HCT116 (cell line): ENCODE measurements at regions not wholly inside any gene's neighbourhood (a gene's known extent, or its start where the extent isn't known, plus 50 kb on each side); places are given as distances from the start of the nearest gene placed in this dataset.

ENCODE experiments used
- ATAC-seq: fragments of 200-7000 bp; cut with Tn5 transposase; 2 replicates; pipeline ENCODE4 v1.9.1; 2020; ENCODE audit warnings: mild to moderate bottlenecking, moderate library complexity
- BruUV-seq: library from RNA; stranded (reverse); fragments of 400-500 nt; replicated peaks from 2 replicates; lab custom pipeline; 2021; lab: Mats Ljungman, UMichigan
- CTCF ChIA-PET: fragments of 300-600 bp; sonication (Branson Sonifier 250); formaldehyde crosslinking; loops from one replicate; lab custom pipeline; 2021; ENCODE audit warnings: antibody characterized with exemption; lab: Charles Lee
- POLR2A ChIA-PET: fragments of 300-600, 350-600 bp; sonication (Branson Sonifier 250); formaldehyde crosslinking; loops from one replicate; lab custom pipeline; 2021; ENCODE audit warnings: antibody characterized with exemption; lab: Charles Lee
- RAD21 ChIA-PET, 2 experiments: fragments of 300-600 bp; sonication (Branson Sonifier 250); formaldehyde crosslinking; loops; one replicate each; lab custom pipeline; 2023; ENCODE audit warnings: low total read pairs in 2 of 2; ENCODE audit not compliant: uncharacterized antibody in 2 of 2, unreplicated experiment in 2 of 2, low non-redundant PET in 1 of 2; lab: Charles Lee
- DNase-seq: peaks from one replicate; pipeline ENCODE4 v3.0.0-alpha.2; 2010; ENCODE audit warnings: low read depth, low spot score
- H2AFZ ChIP-seq: fragments of 200-600 bp; shearing (Covaris generic), sonication (generic); 2 replicates; pipeline ENCODE4 v1.6.1; 2017; ENCODE audit warnings: low read depth, mixed run types, mixed read lengths, antibody characterized with exemption, low read length; ENCODE audit not compliant: poor library complexity, severe bottlenecking
- H3K27ac ChIP-seq: 2 replicates; pipeline ENCODE4 v1.5.1; 2012; ENCODE audit warnings: low read depth, low read length
- H3K27me3 ChIP-seq: fragments of 200-600 bp; sonication (generic); 2 replicates; pipeline ENCODE4 v1.6.1; 2016; ENCODE audit warnings: mixed run types, low read length, mixed read lengths; ENCODE audit not compliant: insufficient read depth
- H3K36me3 ChIP-seq, 2 experiments: fragments of 200-500 bp in 1 of 2; fragments of 200-600 bp in 1 of 2; sonication (Bioruptor generic) in 1 of 2; sonication (generic) in 1 of 2; 2 replicates each; pipeline versions ENCODE4 v1.5.1 to v1.6.1; 2014 to 2016; ENCODE audit warnings: low read length in 2 of 2, inconsistent platforms in 1 of 2, mixed read lengths in 1 of 2, mixed run types in 1 of 2; ENCODE audit not compliant: insufficient read depth in 2 of 2, control insufficient read depth in 1 of 2
- H3K4me1 ChIP-seq, 2 experiments: fragments of 200-600 bp in 1 of 2; sonication (generic) in 1 of 2; 2 replicates each; pipeline versions ENCODE4 v1.5.1 to v1.6.1; 2012 to 2017; ENCODE audit warnings: low read length in 2 of 2, inconsistent platforms in 1 of 2, mild to moderate bottlenecking in 1 of 2, mixed read lengths in 1 of 2, mixed run types in 1 of 2, moderate library complexity in 1 of 2; ENCODE audit not compliant: insufficient read depth in 2 of 2, control insufficient read depth in 1 of 2
- H3K4me2 ChIP-seq: fragments of 200-600 bp; sonication (generic); 2 replicates; pipeline ENCODE4 v1.6.1; 2017; ENCODE audit warnings: mixed run types, low read length, mixed read lengths
- H3K4me3 ChIP-seq, 2 experiments: fragments of 200-600 bp in 1 of 2; sonication (generic) in 1 of 2; replicated peaks in 1 of 2; 2 replicates each; pipeline ENCODE4 v1.5.1; 2011 to 2016; ENCODE audit warnings: low read length in 2 of 2, control low read depth in 1 of 2, low read depth in 1 of 2, mild to moderate bottlenecking in 1 of 2, mixed read lengths in 1 of 2, mixed run types in 1 of 2
- H3K79me2 ChIP-seq: fragments of 200-600 bp; sonication (generic); 2 replicates; pipeline ENCODE4 v1.6.1; 2017; ENCODE audit warnings: mild to moderate bottlenecking, mixed run types, low read length, moderate library complexity, mixed read lengths; ENCODE audit not compliant: insufficient read depth
- H3K9ac ChIP-seq: fragments of 200-600 bp; sonication (generic); 2 replicates; pipeline ENCODE4 v1.6.1; 2016; ENCODE audit warnings: low read length, mixed read lengths
- H3K9me2 ChIP-seq: fragments of 200-600 bp; sonication (generic), shearing (Covaris generic); 2 replicates; pipeline ENCODE4 v1.6.1; 2017; ENCODE audit warnings: mixed run types, mild to moderate bottlenecking, moderate library complexity; ENCODE audit not compliant: insufficient read depth
- H3K9me3 ChIP-seq, 2 experiments: fragments of 200-500 bp in 1 of 2; fragments of 200-600 bp in 1 of 2; sonication (Bioruptor generic) in 1 of 2; sonication (generic) in 1 of 2; 2 replicates each; pipeline ENCODE4 v1.6.1; 2014 to 2017; ENCODE audit warnings: low read length in 2 of 2, mixed read lengths in 2 of 2, inconsistent platforms in 1 of 2, low read depth in 1 of 2, mild to moderate bottlenecking in 1 of 2, mixed run types in 1 of 2, moderate library complexity in 1 of 2; ENCODE audit not compliant: control insufficient read depth in 1 of 2, insufficient read depth in 1 of 2
- H4K20me1 ChIP-seq: fragments of 200-600 bp; sonication (generic), shearing (Covaris generic); 2 replicates; pipeline ENCODE4 v1.6.1; 2017; ENCODE audit warnings: mixed run types, mild to moderate bottlenecking, moderate library complexity; ENCODE audit not compliant: insufficient read depth
- CBX3 ChIP-seq: IDR thresholded peaks from 2 replicates; pipeline ENCODE4 v1.6.1; 2012; ENCODE audit warnings: low read depth
- CEBPB ChIP-seq: IDR thresholded peaks from 2 replicates; pipeline ENCODE4 v1.6.1; 2012; ENCODE audit warnings: low read depth
- ELF1 ChIP-seq: IDR thresholded peaks from 2 replicates; pipeline ENCODE4 v1.6.1; 2012; ENCODE audit warnings: low read depth, borderline replicate concordance
- EZH2phosphoT487 ChIP-seq: fragments of 200-600 bp; IDR thresholded peaks from 2 replicates; pipeline ENCODE4 v1.6.1; 2018; ENCODE audit warnings: antibody characterized with exemption, borderline replicate concordance
- FOSL1 ChIP-seq: IDR thresholded peaks from 2 replicates; pipeline ENCODE4 v1.6.1; 2012; ENCODE audit warnings: low read depth
- POLR2A ChIP-seq: IDR thresholded peaks from 2 replicates; pipeline ENCODE4 v1.7.0; 2011; ENCODE audit warnings: borderline replicate concordance; ENCODE audit not compliant: insufficient read depth, insufficient read length; ENCODE audit errors: extremely low read depth
- POLR2AphosphoS5 ChIP-seq: IDR thresholded peaks from 2 replicates; pipeline ENCODE4 v1.6.1; 2011; ENCODE audit warnings: mild to moderate bottlenecking, low read depth, low read length, moderate library complexity
- SP1 ChIP-seq: IDR thresholded peaks from 2 replicates; pipeline ENCODE4 v1.6.1; 2012; ENCODE audit warnings: low read depth
- SRF ChIP-seq: IDR thresholded peaks from 2 replicates; pipeline ENCODE4 v1.6.1; 2012; ENCODE audit warnings: low read depth
- TCF7L2 ChIP-seq: IDR thresholded peaks from 2 replicates; pipeline ENCODE4 v1.7.0; 2011; ENCODE audit warnings: borderline replicate concordance, inconsistent platforms; ENCODE audit not compliant: insufficient read depth, insufficient read length; ENCODE audit errors: extremely low read depth
- YY1 ChIP-seq: IDR thresholded peaks from 2 replicates; pipeline ENCODE4 v1.6.1; 2011; ENCODE audit warnings: low read length, low read depth, moderate library complexity, mild to moderate bottlenecking; ENCODE audit not compliant: insufficient replicate concordance; ENCODE audit errors: extremely low read depth
- ZFX ChIP-seq: fragments of 450-650 bp; IDR thresholded peaks from 2 replicates; pipeline ENCODE4 v1.6.1; 2017
- ZNF274 ChIP-seq: fragments of 200-500 bp; sonication (Bioruptor generic); IDR thresholded peaks from 2 replicates; pipeline ENCODE4 v1.6.1; 2014; ENCODE audit warnings: mild to moderate bottlenecking, low read depth, low read length, inconsistent platforms
- intact Hi-C: fragments of 100-400 bp; cut with micrococcal nuclease; formaldehyde crosslinking; loops from 2 replicates; pipeline ENCODE4 v1.10.0; 2022
- TF ChIP-seq, protein P1 (sequence below): IDR thresholded peaks from 2 replicates; pipeline ENCODE4 v1.6.1; 2012
- TF ChIP-seq, protein P2 (sequence below): IDR thresholded peaks from 2 replicates; pipeline ENCODE4 v1.6.1; 2012
- TF ChIP-seq, protein P3 (sequence below): IDR thresholded peaks from 2 replicates; pipeline ENCODE4 v1.6.1; 2012; ENCODE audit warnings: low read depth
- TF ChIP-seq, protein P4 (sequence below), 3 experiments: fragments of 200-600 bp in 1 of 3; sonication (generic) in 1 of 3; IDR thresholded peaks in 2 of 3; conservative IDR thresholded peaks in 1 of 3; 2 replicates each; pipeline ENCODE4 v1.5.1; 2012 to 2017; ENCODE audit warnings: low read depth in 2 of 3, low read length in 2 of 3, antibody characterized with exemption in 1 of 3, borderline replicate concordance in 1 of 3, control low read depth in 1 of 3, mild to moderate bottlenecking in 1 of 3, mixed read lengths in 1 of 3, mixed run types in 1 of 3, moderate library complexity in 1 of 3; ENCODE audit not compliant: insufficient read depth in 1 of 3

DNA sequence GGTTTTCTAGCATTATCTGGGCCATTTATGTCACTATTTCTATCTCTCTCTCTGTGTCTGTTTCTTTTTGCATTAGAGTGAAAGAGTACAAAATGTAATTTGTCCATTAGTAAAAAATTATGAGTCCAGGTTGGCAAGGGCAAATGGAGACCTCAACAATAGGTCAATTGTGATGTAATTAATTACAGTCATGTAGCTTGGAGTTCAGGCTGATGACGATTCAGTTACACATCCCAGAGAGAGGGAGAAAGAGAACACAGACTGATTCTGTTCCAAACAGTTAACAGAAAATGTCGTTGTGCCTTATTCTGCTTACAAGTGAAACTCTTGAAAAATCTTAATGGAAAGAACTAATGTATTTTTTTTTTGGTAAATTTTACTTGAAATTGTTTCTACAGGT, 83.3 kb downstream of the ATXN7L3B start:
- POLR2A ChIA-PET: no interaction called here
- Histone ChIP-seq H3K4me3 (no peak overlapping the region), H3K9me2 (no peaks in the 10 kb centered on the region), H3K4me2 (no peak overlapping the region), H3K4me1 (no peaks in the 10 kb centered on the region), H3K27ac (no peak overlapping the region), H3K36me3 (no peaks in the 10 kb centered on the region), H3K9me3 (no peaks in the 10 kb centered on the region), H2AFZ (peak overlapping the region; percentile 39), H3K9ac (no peak overlapping the region), H3K27me3 (no peaks in the 10 kb centered on the region), H4K20me1 (no peaks in the 10 kb centered on the region), H3K79me2 (no peaks in the 10 kb centered on the region)
- DNase-seq (no peak), ATAC-seq (no peak)
- BruUV-seq: no TSS peak
- TF ChIP-seq ZFX (no peak), SP1 (no peak), ZNF274 (no peak), POLR2AphosphoS5 (no peak), EZH2phosphoT487 (no peak), CEBPB (no peak), ELF1 (no peak), CBX3 (no peak), TCF7L2 (no peak), POLR2A (no peak), SRF (no peak), FOSL1 (no peak), YY1 (no peak)
- TF ChIP-seq, protein P1, sequence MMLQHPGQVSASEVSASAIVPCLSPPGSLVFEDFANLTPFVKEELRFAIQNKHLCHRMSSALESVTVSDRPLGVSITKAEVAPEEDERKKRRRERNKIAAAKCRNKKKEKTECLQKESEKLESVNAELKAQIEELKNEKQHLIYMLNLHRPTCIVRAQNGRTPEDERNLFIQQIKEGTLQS: no peak
- TF ChIP-seq, protein P2, sequence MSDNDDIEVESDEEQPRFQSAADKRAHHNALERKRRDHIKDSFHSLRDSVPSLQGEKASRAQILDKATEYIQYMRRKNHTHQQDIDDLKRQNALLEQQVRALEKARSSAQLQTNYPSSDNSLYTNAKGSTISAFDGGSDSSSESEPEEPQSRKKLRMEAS: no peak
- TF ChIP-seq, protein P3, sequence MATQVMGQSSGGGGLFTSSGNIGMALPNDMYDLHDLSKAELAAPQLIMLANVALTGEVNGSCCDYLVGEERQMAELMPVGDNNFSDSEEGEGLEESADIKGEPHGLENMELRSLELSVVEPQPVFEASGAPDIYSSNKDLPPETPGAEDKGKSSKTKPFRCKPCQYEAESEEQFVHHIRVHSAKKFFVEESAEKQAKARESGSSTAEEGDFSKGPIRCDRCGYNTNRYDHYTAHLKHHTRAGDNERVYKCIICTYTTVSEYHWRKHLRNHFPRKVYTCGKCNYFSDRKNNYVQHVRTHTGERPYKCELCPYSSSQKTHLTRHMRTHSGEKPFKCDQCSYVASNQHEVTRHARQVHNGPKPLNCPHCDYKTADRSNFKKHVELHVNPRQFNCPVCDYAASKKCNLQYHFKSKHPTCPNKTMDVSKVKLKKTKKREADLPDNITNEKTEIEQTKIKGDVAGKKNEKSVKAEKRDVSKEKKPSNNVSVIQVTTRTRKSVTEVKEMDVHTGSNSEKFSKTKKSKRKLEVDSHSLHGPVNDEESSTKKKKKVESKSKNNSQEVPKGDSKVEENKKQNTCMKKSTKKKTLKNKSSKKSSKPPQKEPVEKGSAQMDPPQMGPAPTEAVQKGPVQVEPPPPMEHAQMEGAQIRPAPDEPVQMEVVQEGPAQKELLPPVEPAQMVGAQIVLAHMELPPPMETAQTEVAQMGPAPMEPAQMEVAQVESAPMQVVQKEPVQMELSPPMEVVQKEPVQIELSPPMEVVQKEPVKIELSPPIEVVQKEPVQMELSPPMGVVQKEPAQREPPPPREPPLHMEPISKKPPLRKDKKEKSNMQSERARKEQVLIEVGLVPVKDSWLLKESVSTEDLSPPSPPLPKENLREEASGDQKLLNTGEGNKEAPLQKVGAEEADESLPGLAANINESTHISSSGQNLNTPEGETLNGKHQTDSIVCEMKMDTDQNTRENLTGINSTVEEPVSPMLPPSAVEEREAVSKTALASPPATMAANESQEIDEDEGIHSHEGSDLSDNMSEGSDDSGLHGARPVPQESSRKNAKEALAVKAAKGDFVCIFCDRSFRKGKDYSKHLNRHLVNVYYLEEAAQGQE: no peak
- TF ChIP-seq, protein P4, sequence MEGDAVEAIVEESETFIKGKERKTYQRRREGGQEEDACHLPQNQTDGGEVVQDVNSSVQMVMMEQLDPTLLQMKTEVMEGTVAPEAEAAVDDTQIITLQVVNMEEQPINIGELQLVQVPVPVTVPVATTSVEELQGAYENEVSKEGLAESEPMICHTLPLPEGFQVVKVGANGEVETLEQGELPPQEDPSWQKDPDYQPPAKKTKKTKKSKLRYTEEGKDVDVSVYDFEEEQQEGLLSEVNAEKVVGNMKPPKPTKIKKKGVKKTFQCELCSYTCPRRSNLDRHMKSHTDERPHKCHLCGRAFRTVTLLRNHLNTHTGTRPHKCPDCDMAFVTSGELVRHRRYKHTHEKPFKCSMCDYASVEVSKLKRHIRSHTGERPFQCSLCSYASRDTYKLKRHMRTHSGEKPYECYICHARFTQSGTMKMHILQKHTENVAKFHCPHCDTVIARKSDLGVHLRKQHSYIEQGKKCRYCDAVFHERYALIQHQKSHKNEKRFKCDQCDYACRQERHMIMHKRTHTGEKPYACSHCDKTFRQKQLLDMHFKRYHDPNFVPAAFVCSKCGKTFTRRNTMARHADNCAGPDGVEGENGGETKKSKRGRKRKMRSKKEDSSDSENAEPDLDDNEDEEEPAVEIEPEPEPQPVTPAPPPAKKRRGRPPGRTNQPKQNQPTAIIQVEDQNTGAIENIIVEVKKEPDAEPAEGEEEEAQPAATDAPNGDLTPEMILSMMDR (IDR thresholded peaks at IDR 0.05 in 2 of 3, conservative IDR thresholded peaks at IDR 0.05 in 1 of 3; ENCODE audit: borderline replicate concordance in 1 of 3, insufficient read depth in 1 of 3, low read depth in 2 of 3, low read length in 2 of 3): no peak
- RAD21 ChIA-PET: no interaction called here
- intact Hi-C loops: no loop called here
- CTCF ChIA-PET: no interaction called here
